Activated CD4-positive, alpha-beta T cell treated with anti-CD3 and anti-CD28 coated beads for 48 hours (primary cell): ENCODE measurements at regions not wholly inside any gene's neighbourhood (a gene's known extent, or its start where the extent isn't known, plus 50 kb on each side); places are given as distances from the start of the nearest gene placed in this dataset.
A peak's percentile ranks its signal among the peaks of the same experiment; 100 is the strongest.
"Not testable (repeated sequence)": the region's sequence is repeated elsewhere in the genome, so short reads cannot be mapped to it uniquely, and the experiment has no call there.

ENCODE experiments used
- DNase-seq: peaks from one replicate; pipeline ENCODE4 v3.0.0-alpha.2; 2020

DNA sequence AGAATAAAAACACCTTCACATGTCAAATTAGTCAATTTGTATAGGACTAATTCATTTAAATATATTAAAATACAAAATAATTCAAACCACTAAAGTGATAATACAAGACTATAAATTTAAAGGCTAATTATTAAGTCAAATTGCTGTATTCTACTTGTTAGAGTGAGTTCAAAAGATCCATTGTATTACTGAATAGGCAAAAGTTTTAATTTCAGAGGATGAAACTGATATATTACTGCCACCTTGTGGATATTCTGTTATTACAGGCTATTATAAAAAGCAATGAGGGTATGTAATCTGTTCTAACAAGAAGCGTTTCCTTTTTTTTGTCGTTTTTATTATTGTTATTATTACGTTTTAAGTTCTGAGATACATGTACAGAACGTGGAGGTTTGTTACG lies 1825.5 kb upstream of the TPTE start:
- not testable (repeated sequence) for DNase-seq

DNA sequence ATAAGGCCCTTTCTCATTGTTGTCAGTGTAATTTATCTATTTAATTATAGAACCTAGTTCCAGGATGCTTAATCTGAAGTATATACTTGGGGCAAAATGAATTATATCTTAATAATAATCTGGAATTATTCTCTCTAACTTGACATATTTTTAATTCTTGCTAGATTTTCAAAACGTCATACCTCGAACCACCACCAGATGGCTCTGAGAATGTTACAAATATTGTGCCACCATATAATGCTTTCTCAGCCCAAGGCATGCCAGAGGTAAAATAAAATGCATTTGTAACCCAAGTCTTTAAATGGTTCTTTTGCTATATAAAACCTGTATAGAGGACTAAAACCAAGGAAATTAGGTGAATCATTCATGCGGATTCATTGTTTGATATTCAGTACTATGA lies 1820.1 kb upstream of the TPTE start:
- peak; percentile 3 for DNase-seq

DNA sequence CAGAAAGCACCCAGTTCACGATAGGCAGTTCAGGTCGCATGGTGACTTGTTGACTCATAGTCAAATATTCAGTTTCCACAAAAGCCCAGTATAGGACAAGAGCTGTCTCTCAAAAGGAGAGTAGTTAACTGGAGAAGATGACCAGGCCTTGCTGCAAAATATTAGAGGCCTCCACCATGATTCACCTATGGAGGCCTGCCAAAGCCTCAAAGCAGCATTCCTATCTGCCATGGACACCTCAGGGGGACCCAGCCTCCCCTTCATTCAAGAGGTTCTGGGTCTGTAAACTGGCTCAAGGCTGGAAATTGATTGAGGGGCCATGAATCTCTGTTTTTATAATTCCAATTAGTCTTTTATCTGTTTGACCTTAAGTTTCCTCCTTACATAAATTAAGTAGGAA lies 1815.6 kb upstream of the TPTE start:
- DNase-seq, result not testable (repeated sequence)
